Prostate gland (tissue), 2 donors: ENCODE measurements at regions not wholly inside any gene's neighbourhood (a gene's known extent, or its start where the extent isn't known, plus 50 kb on each side); places are given as distances from the start of the nearest gene placed in this dataset.

Experiments
- CTCF ChIP-seq, 4 experiments: fragments of 200-600 bp in 2 of 4; fragments of 450-650 bp in 2 of 4; sonication (generic) in 2 of 4; IDR thresholded peaks; 1 replicate in 3 of 4; 2 replicates in 1 of 4; pipeline ENCODE4 v1.5.1; 2016 to 2019; ENCODE audit warnings: antibody characterized with exemption in 4 of 4, mild to moderate bottlenecking in 2 of 4, moderate library complexity in 2 of 4
- POLR2A ChIP-seq: fragments of 450-650 bp; IDR thresholded peaks from one replicate; pipeline ENCODE4 v1.6.1; 2016; ENCODE audit warnings: antibody characterized with exemption, mild to moderate bottlenecking

DNA sequence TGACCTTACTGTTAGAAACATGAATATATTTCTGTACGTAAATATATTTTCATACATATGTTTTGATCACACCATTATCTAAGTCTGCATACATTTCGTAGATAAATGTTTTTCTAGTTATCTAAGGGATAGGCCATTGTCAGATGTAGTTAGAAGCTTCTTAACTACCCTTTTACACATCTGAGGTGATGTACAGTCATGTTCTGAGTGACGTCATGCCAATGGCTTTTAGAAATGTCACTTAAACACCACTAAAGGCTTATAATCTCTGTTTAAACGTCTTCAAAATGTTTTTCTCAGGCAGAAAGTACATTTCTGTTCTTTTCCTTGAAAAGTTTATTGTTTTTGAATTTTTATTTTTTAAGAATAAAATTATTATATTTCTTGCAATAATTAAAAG is 781.9 kb downstream of the MRPL39 start:
- TF ChIP-seq POLR2A = no peak
- no peak for TF ChIP-seq CTCF (IDR thresholded peaks at IDR 0.05)
